Peyer's patch (tissue), 4 donors: ENCODE measurements at regions not wholly inside any gene's neighbourhood (a gene's known extent, or its start where the extent isn't known, plus 50 kb on each side); places are given as distances from the start of the nearest gene placed in this dataset.

Experiments
- POLR2A ChIP-seq, 2 donors: fragments of 450-650 bp; IDR thresholded peaks; one replicate each; pipeline ENCODE4 v1.5.1; 2017; ENCODE audit warnings: antibody characterized with exemption in 2 of 2, mild to moderate bottlenecking in 2 of 2, moderate library complexity in 2 of 2
- TF ChIP-seq, protein P1 (sequence below), 6 experiments: fragments of 450-650 bp in 4 of 6; fragments of 200-600 bp in 2 of 6; sonication (generic) in 1 of 6; IDR thresholded peaks; one replicate each; pipeline ENCODE4 v1.5.1; 2017 to 2019; ENCODE audit warnings: antibody characterized with exemption in 6 of 6, mild to moderate bottlenecking in 3 of 6, moderate library complexity in 1 of 6

DNA sequence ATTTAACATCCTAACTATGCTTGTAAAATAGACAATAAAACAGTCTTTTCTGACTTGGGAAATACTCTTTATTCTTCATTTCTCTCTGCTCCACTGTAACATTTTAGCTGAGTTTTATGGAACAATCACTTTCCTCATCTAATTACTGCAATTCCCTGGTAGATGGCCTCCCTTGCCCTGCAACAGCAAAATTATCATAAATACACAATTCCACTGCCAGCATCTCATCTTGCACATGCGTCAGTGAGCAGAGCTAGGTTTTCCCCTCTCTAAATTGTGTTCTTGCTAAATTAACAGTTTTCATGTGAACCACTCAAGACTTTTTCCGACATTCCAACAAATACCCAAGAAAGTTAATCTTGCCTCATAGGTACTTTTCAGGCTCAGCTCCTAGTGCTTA is 920.9 kb upstream of the GOT2 start:
- TF ChIP-seq, protein P1, sequence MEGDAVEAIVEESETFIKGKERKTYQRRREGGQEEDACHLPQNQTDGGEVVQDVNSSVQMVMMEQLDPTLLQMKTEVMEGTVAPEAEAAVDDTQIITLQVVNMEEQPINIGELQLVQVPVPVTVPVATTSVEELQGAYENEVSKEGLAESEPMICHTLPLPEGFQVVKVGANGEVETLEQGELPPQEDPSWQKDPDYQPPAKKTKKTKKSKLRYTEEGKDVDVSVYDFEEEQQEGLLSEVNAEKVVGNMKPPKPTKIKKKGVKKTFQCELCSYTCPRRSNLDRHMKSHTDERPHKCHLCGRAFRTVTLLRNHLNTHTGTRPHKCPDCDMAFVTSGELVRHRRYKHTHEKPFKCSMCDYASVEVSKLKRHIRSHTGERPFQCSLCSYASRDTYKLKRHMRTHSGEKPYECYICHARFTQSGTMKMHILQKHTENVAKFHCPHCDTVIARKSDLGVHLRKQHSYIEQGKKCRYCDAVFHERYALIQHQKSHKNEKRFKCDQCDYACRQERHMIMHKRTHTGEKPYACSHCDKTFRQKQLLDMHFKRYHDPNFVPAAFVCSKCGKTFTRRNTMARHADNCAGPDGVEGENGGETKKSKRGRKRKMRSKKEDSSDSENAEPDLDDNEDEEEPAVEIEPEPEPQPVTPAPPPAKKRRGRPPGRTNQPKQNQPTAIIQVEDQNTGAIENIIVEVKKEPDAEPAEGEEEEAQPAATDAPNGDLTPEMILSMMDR (IDR thresholded peaks at IDR 0.05) = no peak
- TF ChIP-seq POLR2A (IDR thresholded peaks at IDR 0.05) = no peak
